GM12865 (cell line): ENCODE measurements at regions not wholly inside any gene's neighbourhood (a gene's known extent, or its start where the extent isn't known, plus 50 kb on each side); places are given as distances from the start of the nearest gene placed in this dataset.

ENCODE experiments used
- DNase-seq: peaks from one replicate; pipeline ENCODE4 v3.0.0; 2010; ENCODE audit warnings: low read depth
- H3K4me3 ChIP-seq: 2 replicates; pipeline ENCODE4 v1.5.1; 2011; ENCODE audit warnings: mild to moderate bottlenecking, low read depth, low read length, control low read depth
- TF ChIP-seq, protein P1 (sequence below): IDR thresholded peaks from 2 replicates; pipeline ENCODE4 v1.5.1; 2011; ENCODE audit warnings: low read length, control low read depth, low read depth, inconsistent platforms; ENCODE audit not compliant: insufficient read depth; ENCODE audit errors: missing control alignments

GRCh38 chr7:33701189-33701740, 204.1 kb upstream of the BMPER start:
- TF ChIP-seq, protein P1, sequence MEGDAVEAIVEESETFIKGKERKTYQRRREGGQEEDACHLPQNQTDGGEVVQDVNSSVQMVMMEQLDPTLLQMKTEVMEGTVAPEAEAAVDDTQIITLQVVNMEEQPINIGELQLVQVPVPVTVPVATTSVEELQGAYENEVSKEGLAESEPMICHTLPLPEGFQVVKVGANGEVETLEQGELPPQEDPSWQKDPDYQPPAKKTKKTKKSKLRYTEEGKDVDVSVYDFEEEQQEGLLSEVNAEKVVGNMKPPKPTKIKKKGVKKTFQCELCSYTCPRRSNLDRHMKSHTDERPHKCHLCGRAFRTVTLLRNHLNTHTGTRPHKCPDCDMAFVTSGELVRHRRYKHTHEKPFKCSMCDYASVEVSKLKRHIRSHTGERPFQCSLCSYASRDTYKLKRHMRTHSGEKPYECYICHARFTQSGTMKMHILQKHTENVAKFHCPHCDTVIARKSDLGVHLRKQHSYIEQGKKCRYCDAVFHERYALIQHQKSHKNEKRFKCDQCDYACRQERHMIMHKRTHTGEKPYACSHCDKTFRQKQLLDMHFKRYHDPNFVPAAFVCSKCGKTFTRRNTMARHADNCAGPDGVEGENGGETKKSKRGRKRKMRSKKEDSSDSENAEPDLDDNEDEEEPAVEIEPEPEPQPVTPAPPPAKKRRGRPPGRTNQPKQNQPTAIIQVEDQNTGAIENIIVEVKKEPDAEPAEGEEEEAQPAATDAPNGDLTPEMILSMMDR, result no peak
- no peak overlapping the region for H3K4me3 ChIP-seq
- DNase-seq, result no peak

DNA sequence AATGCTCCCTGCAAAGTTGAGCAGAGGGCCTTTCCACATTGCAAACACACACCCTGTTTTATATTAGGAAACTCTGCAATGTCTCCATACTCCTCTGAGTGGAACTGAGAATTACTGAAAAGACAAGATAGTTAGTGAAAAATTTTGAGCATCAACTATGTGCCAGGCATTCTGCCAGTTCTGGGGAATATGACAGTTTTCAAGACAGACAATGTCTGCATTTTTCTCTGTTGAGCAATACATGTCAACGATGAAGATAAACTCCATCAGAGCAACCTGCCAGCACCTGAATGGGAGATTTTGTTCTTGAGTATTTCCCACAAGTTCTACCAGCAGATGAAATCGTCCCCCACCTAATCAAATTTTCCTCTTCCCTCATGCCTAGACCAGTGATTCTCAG, 203.4 kb upstream of the BMPER start:
- TF ChIP-seq, protein P1, result no peak
- DNase-seq, result no peak
- no peak overlapping the region for H3K4me3 ChIP-seq

- DNase-seq, result no peak
- TF ChIP-seq, protein P1, result no peak
- H3K4me3 ChIP-seq, result no peak overlapping the region
Measured at GRCh38 chr7:33702514-33703054, 202.8 kb upstream of the BMPER start.

GRCh38 chr7:33705333-33705833, 200.0 kb upstream of the BMPER start:
- no peak for DNase-seq
- TF ChIP-seq, protein P1, result no peak
- no peak overlapping the region for H3K4me3 ChIP-seq

DNA sequence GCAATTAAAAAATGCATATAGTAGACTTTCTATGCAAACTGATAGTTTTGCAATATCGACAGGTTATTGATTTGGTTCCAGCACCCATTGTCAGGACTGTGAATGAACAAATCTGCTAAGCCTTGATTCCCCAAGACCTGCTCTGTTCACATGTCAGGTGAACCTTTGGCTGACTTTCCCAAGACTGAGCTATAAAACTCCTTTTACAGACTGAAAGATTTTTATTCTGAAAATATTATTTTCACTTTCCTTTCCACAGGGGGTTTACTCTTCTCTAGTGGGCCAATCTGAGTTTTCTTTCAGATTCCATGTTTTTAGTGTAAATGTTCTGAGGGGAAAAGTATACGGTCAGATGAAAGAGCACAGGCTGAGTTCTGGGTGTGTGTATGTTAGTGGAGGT, 199.2 kb upstream of the BMPER start:
- no peak overlapping the region for H3K4me3 ChIP-seq
- no peak for DNase-seq
- TF ChIP-seq, protein P1, result no peak

DNA sequence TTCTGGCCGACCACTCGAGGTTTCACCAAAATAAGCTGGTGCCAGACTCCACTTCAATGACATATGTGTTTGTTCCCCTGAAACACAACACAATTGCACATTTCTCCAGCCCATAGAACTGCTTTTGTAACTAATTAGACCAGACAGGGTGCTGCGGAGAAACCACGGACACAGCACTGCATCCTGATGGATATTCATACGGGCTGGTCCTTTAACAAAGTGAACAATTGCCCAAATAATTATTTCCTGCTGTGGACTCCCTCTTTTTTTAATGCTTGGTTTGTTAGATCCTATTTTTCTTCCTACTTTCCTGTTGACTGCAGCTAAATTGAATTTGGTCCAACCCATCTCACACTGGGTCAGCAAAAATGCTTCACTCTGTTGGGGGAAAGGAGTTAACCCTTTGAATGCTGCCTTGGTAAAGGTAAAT, 198.6 kb upstream of the BMPER start:
- no peak for DNase-seq
- TF ChIP-seq, protein P1, result no peak
- no peak overlapping the region for H3K4me3 ChIP-seq

GRCh38 chr7:33707427-33707826, 197.9 kb upstream of the BMPER start:
- TF ChIP-seq, protein P1, result no peak
- DNase-seq, result no peak

More at GRCh38 chr7:33707427-33707826, 197.9 kb upstream of the BMPER start:
- no peak overlapping the region for H3K4me3 ChIP-seq
